ENCODE measurements at regions not wholly inside any gene's neighbourhood (a gene's known extent, or its start where the extent isn't known, plus 50 kb on each side); places are given as distances from the start of the nearest gene placed in this dataset.

- no peak for TF ChIP-seq CTCF (IDR thresholded peaks at IDR 0.05)
- ATAC-seq (ENCODE audit: insufficient number of reproducible peaks, low FRiP score, low read depth): no peak
Measured at GRCh38 chr1:13898406-13898805, 198.4 kb downstream of the PRDM2 start.

GRCh38 chr1:13899856-13900255 is 199.9 kb downstream of the PRDM2 start:
- no peak for DNase-seq (ENCODE audit: low spot score)
- H3K4me1 ChIP-seq (ENCODE audit: control insufficient read depth in 1 of 2, low read depth in 2 of 2): no peaks in the 10 kb centered on the region
- H3K4me3 ChIP-seq: no peak overlapping the region
- H3K36me3 ChIP-seq: no peaks in the 10 kb centered on the region
- H3K9me3 ChIP-seq: no peaks in the 10 kb centered on the region
- no peaks in the 10 kb centered on the region for H3K27me3 ChIP-seq (replicated peaks; ENCODE audit: insufficient read depth)
- ATAC-seq (ENCODE audit: insufficient number of reproducible peaks, low FRiP score, low read depth): no peak
- no peak for TF ChIP-seq CTCF (IDR thresholded peaks at IDR 0.05)
- H3K27ac ChIP-seq: no peak overlapping the region

More at GRCh38 chr1:13898406-13898805, 198.4 kb downstream of the PRDM2 start:
- Histone ChIP-seq H3K4me1 (ENCODE audit: control insufficient read depth in 1 of 2, low read depth in 2 of 2) (peaks cover 0 to 6% of the 10 kb centered on the region in 2 donors), H3K27me3 (replicated peaks; ENCODE audit: insufficient read depth) (no peaks in the 10 kb centered on the region), H3K9me3 (no peaks in the 10 kb centered on the region), H3K4me3 (no peak overlapping the region), H3K27ac (no peak overlapping the region), H3K36me3 (no peaks in the 10 kb centered on the region)
- no peak for DNase-seq (ENCODE audit: low spot score)

GRCh38 chr1:13900583-13900982 is 200.6 kb downstream of the PRDM2 start:
- H3K9me3 ChIP-seq: no peaks in the 10 kb centered on the region
- no peak overlapping the region for H3K27ac ChIP-seq
- TF ChIP-seq CTCF (IDR thresholded peaks at IDR 0.05): no peak
- no peaks in the 10 kb centered on the region for H3K27me3 ChIP-seq (replicated peaks; ENCODE audit: insufficient read depth)
- H3K4me3 ChIP-seq: no peak overlapping the region
- no peaks in the 10 kb centered on the region for H3K36me3 ChIP-seq
- H3K4me1 ChIP-seq (ENCODE audit: control insufficient read depth in 1 of 2, low read depth in 2 of 2): no peaks in the 10 kb centered on the region
- DNase-seq (ENCODE audit: low spot score) (no peak), ATAC-seq (ENCODE audit: insufficient number of reproducible peaks, low FRiP score, low read depth) (no peak)

GRCh38 chr1:13901039-13901438 is 201.1 kb downstream of the PRDM2 start:
- DNase-seq (ENCODE audit: low spot score) (no peak), ATAC-seq (ENCODE audit: insufficient number of reproducible peaks, low FRiP score, low read depth) (no peak)
- no peaks in the 10 kb centered on the region for H3K4me1 ChIP-seq (ENCODE audit: control insufficient read depth in 1 of 2, low read depth in 2 of 2)
- H3K36me3 ChIP-seq: no peaks in the 10 kb centered on the region
- no peak for TF ChIP-seq CTCF (IDR thresholded peaks at IDR 0.05)
- no peaks in the 10 kb centered on the region for H3K27me3 ChIP-seq (replicated peaks; ENCODE audit: insufficient read depth)
- no peak overlapping the region for H3K4me3 ChIP-seq
- H3K9me3 ChIP-seq: no peaks in the 10 kb centered on the region
- no peak overlapping the region for H3K27ac ChIP-seq

- no peak overlapping the region for H3K4me3 ChIP-seq
- ATAC-seq (ENCODE audit: insufficient number of reproducible peaks, low FRiP score, low read depth) (no peak), DNase-seq (ENCODE audit: low spot score) (no peak)
- no peak for TF ChIP-seq CTCF (IDR thresholded peaks at IDR 0.05)
- no peaks in the 10 kb centered on the region for H3K27me3 ChIP-seq (replicated peaks; ENCODE audit: insufficient read depth)
- no peaks in the 10 kb centered on the region for H3K36me3 ChIP-seq
- no peak overlapping the region for H3K27ac ChIP-seq
- H3K9me3 ChIP-seq: no peaks in the 10 kb centered on the region
- H3K4me1 ChIP-seq (ENCODE audit: control insufficient read depth in 1 of 2, low read depth in 2 of 2): no peaks in the 10 kb centered on the region
Measured at GRCh38 chr1:13901597-13901996, 201.6 kb downstream of the PRDM2 start.
